SK-N-SH treated with all-trans-retinoic acid at 6 μM for 48 hours (cell line): ENCODE measurements at regions not wholly inside any gene's neighbourhood (a gene's known extent, or its start where the extent isn't known, plus 50 kb on each side); places are given as distances from the start of the nearest gene placed in this dataset.

Experiments
- ARNTL ChIP-seq: fragments of 450-650 bp; formaldehyde crosslinking; IDR thresholded peaks from 2 replicates; pipeline ENCODE4 v1.5.0; 2020; ENCODE audit warnings: low read depth, mild to moderate bottlenecking, moderate library complexity, borderline replicate concordance
- CSRNP3 ChIP-seq: fragments of 250-450 bp; sonication (Bioruptor Pico); IDR thresholded peaks from 2 replicates; pipeline ENCODE4 v1.5.1; 2021; ENCODE audit warnings: mild to moderate bottlenecking, moderate library complexity
- ESRRG ChIP-seq: fragments of 250-450 bp; sonication (Bioruptor Pico); IDR thresholded peaks from 2 replicates; pipeline ENCODE4 v1.6.1; 2021; ENCODE audit warnings: mild to moderate bottlenecking
- OSR1 ChIP-seq: fragments of 250-450 bp; sonication (Bioruptor Pico); IDR thresholded peaks from 2 replicates; pipeline ENCODE4 v1.8.0; 2022; ENCODE audit warnings: moderate library complexity, mild to moderate bottlenecking, inconsistent platforms
- PATZ1 ChIP-seq: fragments of 250-450 bp; sonication (Bioruptor Pico); IDR thresholded peaks from 2 replicates; pipeline ENCODE4 v1.8.0; 2020; ENCODE audit warnings: mild to moderate bottlenecking, moderate library complexity, borderline replicate concordance
- PPARA ChIP-seq: fragments of 250-450 bp; sonication (Bioruptor Pico); IDR thresholded peaks from 2 replicates; pipeline ENCODE4 v1.5.0; 2020; ENCODE audit warnings: mild to moderate bottlenecking, borderline replicate concordance
- RARB ChIP-seq: fragments of 250-450 bp; sonication (Bioruptor Pico); IDR thresholded peaks from 2 replicates; pipeline ENCODE4 v1.8.0; 2021; ENCODE audit warnings: mild to moderate bottlenecking, moderate library complexity
- TCF4 ChIP-seq: fragments of 250-450 bp; sonication (Bioruptor Pico); IDR thresholded peaks from 2 replicates; pipeline ENCODE4 v1.8.0; 2021; ENCODE audit warnings: mild to moderate bottlenecking, moderate library complexity, borderline replicate concordance
- TOX ChIP-seq: fragments of 250-450 bp; sonication (Bioruptor Pico); IDR thresholded peaks from 2 replicates; pipeline ENCODE4 v1.8.0; 2021; ENCODE audit warnings: mild to moderate bottlenecking, moderate library complexity, borderline replicate concordance
- ZFP3 ChIP-seq: fragments of 250-450 bp; sonication (Bioruptor Pico); IDR thresholded peaks from 2 replicates; pipeline ENCODE4 v1.5.0; 2020; ENCODE audit warnings: mild to moderate bottlenecking, moderate library complexity
- ZFP30 ChIP-seq: fragments of 450-650 bp; formaldehyde crosslinking; IDR thresholded peaks from 2 replicates; pipeline ENCODE4 v1.5.0; 2022; ENCODE audit warnings: mild to moderate bottlenecking, moderate library complexity

- TF ChIP-seq ZFP3 (CRISPR knock-in tag) (no peak), OSR1 (no peak), TCF4 (CRISPR knock-in tag) (no peak), TOX (CRISPR knock-in tag) (no peak), PPARA (CRISPR knock-in tag) (no peak), PATZ1 (CRISPR knock-in tag) (no peak), ARNTL (CRISPR knock-in tag) (no peak), CSRNP3 (CRISPR knock-in tag) (no peak), ESRRG (CRISPR knock-in tag) (no peak), ZFP30 (CRISPR knock-in tag) (no peak), RARB (no peak)
These were observed 96.8 kb upstream of the SERPINE2 start for GRCh38 chr2:224135881-224136280.
